Suppressor macrophage treated with lipopolysaccharide for 4 hours (primary cell): ENCODE measurements at regions not wholly inside any gene's neighbourhood (a gene's known extent, or its start where the extent isn't known, plus 50 kb on each side); places are given as distances from the start of the nearest gene placed in this dataset.

ENCODE experiments used
- DNase-seq: peaks from one replicate; pipeline ENCODE4 v3.0.0-alpha.2; 2020

DNA sequence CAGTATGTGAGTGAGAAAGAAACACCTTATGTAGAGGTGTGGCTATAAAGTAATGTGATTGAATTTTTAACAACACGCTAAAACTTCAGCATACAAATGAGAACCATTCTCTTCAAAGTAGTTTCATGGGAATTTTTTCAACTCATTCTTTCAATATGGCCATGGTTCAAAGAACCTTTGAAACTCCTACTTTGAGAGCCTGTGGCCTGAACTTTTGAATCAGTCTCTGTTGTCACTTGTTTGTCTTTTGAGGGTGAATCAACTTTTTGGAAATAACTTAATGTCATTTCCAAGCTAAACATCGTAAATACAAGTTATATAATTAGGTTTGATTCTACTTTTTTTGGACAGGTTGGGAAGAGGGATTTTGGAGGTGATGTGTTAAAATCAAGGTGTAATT, 49.9 kb upstream of the CASK start:
- DNase-seq, result no peak
